SK-N-SH treated with all-trans-retinoic acid at 6 μM for 48 hours (cell line): ENCODE measurements at regions not wholly inside any gene's neighbourhood (a gene's known extent, or its start where the extent isn't known, plus 50 kb on each side); places are given as distances from the start of the nearest gene placed in this dataset.
A peak's percentile ranks its signal among the peaks of the same experiment; 100 is the strongest.
"Not testable (repeated sequence)": the region's sequence is repeated elsewhere in the genome, so short reads cannot be mapped to it uniquely, and the experiment has no call there.

Source experiments
- ATAC-seq: fragments of 200-7000 bp; cut with Tn5 transposase; 3 replicates; pipeline ENCODE4 v1.9.1; 2020; ENCODE audit warnings: mild to moderate bottlenecking, moderate library complexity
- ARNTL ChIP-seq: fragments of 450-650 bp; formaldehyde crosslinking; IDR thresholded peaks from 2 replicates; pipeline ENCODE4 v1.5.0; 2020; ENCODE audit warnings: low read depth, mild to moderate bottlenecking, moderate library complexity, borderline replicate concordance
- BACH2 ChIP-seq: fragments of 250-450 bp; sonication (Bioruptor Pico); IDR thresholded peaks from 2 replicates; pipeline ENCODE4 v1.9.0; 2021; ENCODE audit warnings: mild to moderate bottlenecking, borderline replicate concordance
- ESRRG ChIP-seq: fragments of 250-450 bp; sonication (Bioruptor Pico); IDR thresholded peaks from 2 replicates; pipeline ENCODE4 v1.6.1; 2021; ENCODE audit warnings: mild to moderate bottlenecking
- ISL1 ChIP-seq: fragments of 250-450 bp; sonication (Bioruptor Pico); IDR thresholded peaks from 2 replicates; pipeline ENCODE4 v2.1.2; 2022; ENCODE audit warnings: mild to moderate bottlenecking, moderate library complexity
- PATZ1 ChIP-seq: fragments of 250-450 bp; sonication (Bioruptor Pico); IDR thresholded peaks from 2 replicates; pipeline ENCODE4 v1.8.0; 2020; ENCODE audit warnings: mild to moderate bottlenecking, moderate library complexity, borderline replicate concordance
- PPARA ChIP-seq: fragments of 250-450 bp; sonication (Bioruptor Pico); IDR thresholded peaks from 2 replicates; pipeline ENCODE4 v1.5.0; 2020; ENCODE audit warnings: mild to moderate bottlenecking, borderline replicate concordance
- RARB ChIP-seq: fragments of 250-450 bp; sonication (Bioruptor Pico); IDR thresholded peaks from 2 replicates; pipeline ENCODE4 v1.8.0; 2021; ENCODE audit warnings: mild to moderate bottlenecking, moderate library complexity
- TCF4 ChIP-seq: fragments of 250-450 bp; sonication (Bioruptor Pico); IDR thresholded peaks from 2 replicates; pipeline ENCODE4 v1.8.0; 2021; ENCODE audit warnings: mild to moderate bottlenecking, moderate library complexity, borderline replicate concordance
- ZFP3 ChIP-seq: fragments of 250-450 bp; sonication (Bioruptor Pico); IDR thresholded peaks from 2 replicates; pipeline ENCODE4 v1.5.0; 2020; ENCODE audit warnings: mild to moderate bottlenecking, moderate library complexity
- ZFP30 ChIP-seq: fragments of 450-650 bp; formaldehyde crosslinking; IDR thresholded peaks from 2 replicates; pipeline ENCODE4 v1.5.0; 2022; ENCODE audit warnings: mild to moderate bottlenecking, moderate library complexity
- ZNF565 ChIP-seq: fragments of 450-650 bp; formaldehyde crosslinking; conservative IDR thresholded peaks from 2 replicates; pipeline ENCODE4 v1.5.0; 2020; ENCODE audit warnings: low read depth, mild to moderate bottlenecking, moderate library complexity
- ZNF70 ChIP-seq: fragments of 450-650 bp; formaldehyde crosslinking; IDR thresholded peaks from 2 replicates; pipeline ENCODE4 v1.5.0; 2020; ENCODE audit warnings: mild to moderate bottlenecking, moderate library complexity
- TF ChIP-seq, protein P1 (sequence below): fragments of 250-450 bp; sonication (Bioruptor Pico); IDR thresholded peaks from 2 replicates; pipeline ENCODE4 v1.5.1; 2020; ENCODE audit warnings: low read depth, mild to moderate bottlenecking, moderate library complexity
- TF ChIP-seq, protein P2 (sequence below): fragments of 250-450 bp; sonication (Bioruptor Pico); IDR thresholded peaks from 2 replicates; pipeline ENCODE4 v1.5.0; 2020; ENCODE audit warnings: mild to moderate bottlenecking, moderate library complexity
- TF ChIP-seq, protein P3 (sequence below): fragments of 250-450 bp; sonication (Bioruptor Pico); IDR thresholded peaks from 2 replicates; pipeline ENCODE4 v1.5.1; 2021; ENCODE audit warnings: mild to moderate bottlenecking, moderate library complexity

GRCh38 chr16:17556276-17557052 is 85.7 kb upstream of the XYLT1 start:
- TF ChIP-seq, protein P1, sequence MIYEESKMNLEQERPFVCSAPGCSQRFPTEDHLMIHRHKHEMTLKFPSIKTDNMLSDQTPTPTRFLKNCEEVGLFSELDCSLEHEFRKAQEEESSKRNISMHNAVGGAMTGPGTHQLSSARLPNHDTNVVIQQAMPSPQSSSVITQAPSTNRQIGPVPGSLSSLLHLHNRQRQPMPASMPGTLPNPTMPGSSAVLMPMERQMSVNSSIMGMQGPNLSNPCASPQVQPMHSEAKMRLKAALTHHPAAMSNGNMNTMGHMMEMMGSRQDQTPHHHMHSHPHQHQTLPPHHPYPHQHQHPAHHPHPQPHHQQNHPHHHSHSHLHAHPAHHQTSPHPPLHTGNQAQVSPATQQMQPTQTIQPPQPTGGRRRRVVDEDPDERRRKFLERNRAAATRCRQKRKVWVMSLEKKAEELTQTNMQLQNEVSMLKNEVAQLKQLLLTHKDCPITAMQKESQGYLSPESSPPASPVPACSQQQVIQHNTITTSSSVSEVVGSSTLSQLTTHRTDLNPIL (CRISPR knock-in tag) = no peak
- TF ChIP-seq, protein P2, sequence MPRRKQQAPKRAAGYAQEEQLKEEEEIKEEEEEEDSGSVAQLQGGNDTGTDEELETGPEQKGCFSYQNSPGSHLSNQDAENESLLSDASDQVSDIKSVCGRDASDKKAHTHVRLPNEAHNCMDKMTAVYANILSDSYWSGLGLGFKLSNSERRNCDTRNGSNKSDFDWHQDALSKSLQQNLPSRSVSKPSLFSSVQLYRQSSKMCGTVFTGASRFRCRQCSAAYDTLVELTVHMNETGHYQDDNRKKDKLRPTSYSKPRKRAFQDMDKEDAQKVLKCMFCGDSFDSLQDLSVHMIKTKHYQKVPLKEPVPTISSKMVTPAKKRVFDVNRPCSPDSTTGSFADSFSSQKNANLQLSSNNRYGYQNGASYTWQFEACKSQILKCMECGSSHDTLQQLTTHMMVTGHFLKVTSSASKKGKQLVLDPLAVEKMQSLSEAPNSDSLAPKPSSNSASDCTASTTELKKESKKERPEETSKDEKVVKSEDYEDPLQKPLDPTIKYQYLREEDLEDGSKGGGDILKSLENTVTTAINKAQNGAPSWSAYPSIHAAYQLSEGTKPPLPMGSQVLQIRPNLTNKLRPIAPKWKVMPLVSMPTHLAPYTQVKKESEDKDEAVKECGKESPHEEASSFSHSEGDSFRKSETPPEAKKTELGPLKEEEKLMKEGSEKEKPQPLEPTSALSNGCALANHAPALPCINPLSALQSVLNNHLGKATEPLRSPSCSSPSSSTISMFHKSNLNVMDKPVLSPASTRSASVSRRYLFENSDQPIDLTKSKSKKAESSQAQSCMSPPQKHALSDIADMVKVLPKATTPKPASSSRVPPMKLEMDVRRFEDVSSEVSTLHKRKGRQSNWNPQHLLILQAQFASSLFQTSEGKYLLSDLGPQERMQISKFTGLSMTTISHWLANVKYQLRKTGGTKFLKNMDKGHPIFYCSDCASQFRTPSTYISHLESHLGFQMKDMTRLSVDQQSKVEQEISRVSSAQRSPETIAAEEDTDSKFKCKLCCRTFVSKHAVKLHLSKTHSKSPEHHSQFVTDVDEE (CRISPR knock-in tag) = 0 out of 2 replicates have a peak, but pooled peaks have one; percentile 46
- TF ChIP-seq PATZ1 (CRISPR knock-in tag) (no peak), ZNF565 (no peak), ZNF70 (CRISPR knock-in tag) (no peak), RARB (no peak)
- TF ChIP-seq, all 23 proteins: peak for 1
- ATAC-seq = peak; percentile 84

- peak; percentile 81 for ATAC-seq
- no peak for TF ChIP-seq ZFP3
- TF ChIP-seq, protein P3, sequence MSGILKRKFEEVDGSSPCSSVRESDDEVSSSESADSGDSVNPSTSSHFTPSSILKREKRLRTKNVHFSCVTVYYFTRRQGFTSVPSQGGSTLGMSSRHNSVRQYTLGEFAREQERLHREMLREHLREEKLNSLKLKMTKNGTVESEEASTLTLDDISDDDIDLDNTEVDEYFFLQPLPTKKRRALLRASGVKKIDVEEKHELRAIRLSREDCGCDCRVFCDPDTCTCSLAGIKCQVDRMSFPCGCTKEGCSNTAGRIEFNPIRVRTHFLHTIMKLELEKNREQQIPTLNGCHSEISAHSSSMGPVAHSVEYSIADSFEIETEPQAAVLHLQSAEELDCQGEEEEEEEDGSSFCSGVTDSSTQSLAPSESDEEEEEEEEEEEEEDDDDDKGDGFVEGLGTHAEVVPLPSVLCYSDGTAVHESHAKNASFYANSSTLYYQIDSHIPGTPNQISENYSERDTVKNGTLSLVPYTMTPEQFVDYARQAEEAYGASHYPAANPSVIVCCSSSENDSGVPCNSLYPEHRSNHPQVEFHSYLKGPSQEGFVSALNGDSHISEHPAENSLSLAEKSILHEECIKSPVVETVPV (CRISPR knock-in tag) = no peak
- no peak for TF ChIP-seq ARNTL (CRISPR knock-in tag)
- no peak for TF ChIP-seq TCF4 (CRISPR knock-in tag)
- TF ChIP-seq ESRRG = no peak
- TF ChIP-seq, all 23 proteins: peak for 0
Measured at GRCh38 chr16:17555176-17555575, 84.4 kb upstream of the XYLT1 start.

- ATAC-seq = no peak
- TF ChIP-seq, protein P3 (CRISPR knock-in tag) = no peak
- TF ChIP-seq PPARA (no peak), ZFP30 (no peak), TCF4 (CRISPR knock-in tag) (no peak), ISL1 (no peak), ZNF565 (no peak), BACH2 (CRISPR knock-in tag) (no peak)
- TF ChIP-seq, protein P1 (CRISPR knock-in tag) = no peak
Measured at GRCh38 chr16:17552351-17552750, 81.6 kb upstream of the XYLT1 start.

DNA sequence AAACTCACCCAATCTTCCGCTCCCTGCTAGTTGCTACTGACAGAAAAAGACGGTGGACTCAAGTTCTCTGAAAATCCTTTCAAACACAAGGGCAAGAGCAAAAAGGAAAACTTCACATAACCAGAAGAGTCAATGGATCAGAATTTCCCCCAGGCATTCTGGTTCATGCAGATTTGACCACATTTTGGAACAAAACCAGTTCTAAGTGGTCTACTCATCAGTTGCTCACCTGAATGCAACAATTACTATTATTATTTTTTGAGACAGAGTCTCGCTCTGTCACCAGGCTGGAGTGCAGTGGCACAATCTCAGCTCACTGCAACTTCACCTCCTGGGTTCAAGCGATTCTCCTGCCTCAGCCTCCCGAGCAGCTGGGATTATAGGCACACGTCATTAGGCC is 80.9 kb upstream of the XYLT1 start:
- ATAC-seq = not testable (repeated sequence)
